Keratinocyte (primary cell): ENCODE measurements at regions not wholly inside any gene's neighbourhood (a gene's known extent, or its start where the extent isn't known, plus 50 kb on each side); places are given as distances from the start of the nearest gene placed in this dataset.

Source experiments
- CTCF ChIP-seq, 3 experiments: IDR thresholded peaks in 1 of 3; conservative IDR thresholded peaks in 1 of 3; optimal IDR thresholded peaks in 1 of 3; 2 replicates in 2 of 3; 3 replicates in 1 of 3; pipeline versions ENCODE3 to v1.5.1; 2011; ENCODE audit warnings: low read length in 3 of 3, mild to moderate bottlenecking in 3 of 3, moderate library complexity in 2 of 3, control low read depth in 1 of 3, inconsistent platforms in 1 of 3; ENCODE audit not compliant: insufficient read depth in 2 of 3; ENCODE audit errors: extremely low read depth in 1 of 3
- EZH2 ChIP-seq: IDR thresholded peaks from one replicate; pipeline ENCODE4 v1.6.1; 2012; ENCODE audit warnings: inconsistent platforms, mild to moderate bottlenecking, low read length, moderate library complexity

GRCh38 chr4:27239641-27240040 lies 379.0 kb downstream of the STIM2 start:
- TF ChIP-seq CTCF (optimal IDR thresholded peaks at IDR 0.05 in 1 of 3, IDR thresholded peaks at IDR 0.05 in 1 of 3, conservative IDR thresholded peaks at IDR 0.05 in 1 of 3; ENCODE audit: extremely low read depth in 1 of 3, insufficient read depth in 2 of 3, low read length in 3 of 3) (no peak), EZH2 (no peak)
